Left ventricle myocardium inferior (tissue), 1 donor: ENCODE measurements at regions not wholly inside any gene's neighbourhood (a gene's known extent, or its start where the extent isn't known, plus 50 kb on each side); places are given as distances from the start of the nearest gene placed in this dataset.

Source experiments
- DNase-seq: peaks from one replicate; pipeline ENCODE4 v3.0.0-alpha.2; 2020
- H3K27ac ChIP-seq: fragments of 200-600 bp; replicated peaks from 2 replicates; pipeline ENCODE4 v1.8.0; 2021
- H3K27me3 ChIP-seq: fragments of 200-600 bp; 2 replicates; pipeline ENCODE4 v1.8.0; 2021; ENCODE audit warnings: low read depth
- H3K36me3 ChIP-seq: fragments of 200-600 bp; 2 replicates; pipeline ENCODE4 v1.8.0; 2021
- H3K4me1 ChIP-seq: fragments of 200-600 bp; 2 replicates; pipeline ENCODE4 v1.8.0; 2021
- H3K4me3 ChIP-seq: fragments of 200-600 bp; 2 replicates; pipeline ENCODE4 v1.8.0; 2021; ENCODE audit warnings: mild to moderate bottlenecking, moderate library complexity
- H3K9me3 ChIP-seq: fragments of 200-600 bp; replicated peaks from 2 replicates; pipeline ENCODE4 v1.8.0; 2021
- CTCF ChIP-seq: fragments of 200-600 bp; IDR thresholded peaks from 2 replicates; pipeline ENCODE4 v1.8.0; 2021; ENCODE audit warnings: antibody characterized with exemption, mild to moderate bottlenecking, borderline replicate concordance
- intact Hi-C: fragments of 100-400 bp; cut with micrococcal nuclease; formaldehyde crosslinking; loops from one replicate; pipeline ENCODE4 v1.11.0; 2022
- donor health status: DM: no; HTN: yes; CAD: no; lungs with severe emphysema.

GRCh38 chrX:38881066-38881465, 79.8 kb downstream of the MID1IP1 start:
- H3K4me1 ChIP-seq, result peaks cover 12% of the 10 kb centered on the region
- DNase-seq, result no peak
- intact Hi-C loops, result no loop called here
- no peak overlapping the region for H3K4me3 ChIP-seq
- no peaks in the 10 kb centered on the region for H3K36me3 ChIP-seq
- H3K27ac ChIP-seq, result no peak overlapping the region
- H3K27me3 ChIP-seq, result no peaks in the 10 kb centered on the region
- no peaks in the 10 kb centered on the region for H3K9me3 ChIP-seq
- no peak for TF ChIP-seq CTCF

DNA sequence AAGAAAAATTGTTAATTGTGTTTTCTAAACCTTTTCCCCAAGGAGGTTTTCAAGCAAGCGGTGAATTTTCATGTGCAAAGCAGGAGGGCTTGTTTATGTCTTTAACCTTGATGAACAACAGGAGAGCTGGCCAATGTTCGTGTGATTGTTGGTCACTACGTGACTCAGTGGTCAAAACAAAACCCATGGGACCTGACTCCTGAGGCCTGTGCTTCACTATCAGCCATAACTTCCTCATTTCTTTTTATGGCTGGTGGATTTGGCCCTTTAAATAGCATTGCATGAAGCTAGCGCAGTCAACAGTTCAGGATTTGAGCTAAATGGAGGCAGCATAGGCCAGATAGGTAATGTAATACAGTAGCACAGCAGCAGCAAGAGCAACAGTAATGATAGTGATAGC, 80.5 kb downstream of the MID1IP1 start:
- Histone ChIP-seq H3K27me3 (no peaks in the 10 kb centered on the region), H3K36me3 (no peaks in the 10 kb centered on the region), H3K9me3 (no peaks in the 10 kb centered on the region), H3K4me3 (no peak overlapping the region), H3K27ac (no peak overlapping the region), H3K4me1 (peaks cover 12% of the 10 kb centered on the region)
- no peak for TF ChIP-seq CTCF
- DNase-seq, result no peak
- intact Hi-C loops, result no loop called here

- Histone ChIP-seq H3K9me3 (no peaks in the 10 kb centered on the region), H3K36me3 (no peaks in the 10 kb centered on the region), H3K4me3 (no peak overlapping the region), H3K27ac (no peak overlapping the region), H3K27me3 (no peaks in the 10 kb centered on the region), H3K4me1 (peaks cover 12% of the 10 kb centered on the region)
- DNase-seq, result no peak
- TF ChIP-seq CTCF, result no peak
- intact Hi-C loops, result no loop called here
These were observed 81.8 kb downstream of the MID1IP1 start for GRCh38 chrX:38882894-38883626.

GRCh38 chrX:38886112-38886511, 84.9 kb downstream of the MID1IP1 start:
- H3K36me3 ChIP-seq, result no peaks in the 10 kb centered on the region
- TF ChIP-seq CTCF, result no peak
- H3K27me3 ChIP-seq, result no peaks in the 10 kb centered on the region
- intact Hi-C loops, result no loop called here
- H3K27ac ChIP-seq, result no peak overlapping the region
- no peak overlapping the region for H3K4me3 ChIP-seq
- H3K4me1 ChIP-seq, result no peaks in the 10 kb centered on the region
- DNase-seq, result no peak
- H3K9me3 ChIP-seq, result no peaks in the 10 kb centered on the region

- no peaks in the 10 kb centered on the region for H3K36me3 ChIP-seq
- no peaks in the 10 kb centered on the region for H3K27me3 ChIP-seq
- H3K4me1 ChIP-seq, result no peaks in the 10 kb centered on the region
- no peak for DNase-seq
- H3K27ac ChIP-seq, result no peak overlapping the region
- intact Hi-C loops, result no loop called here
- no peak overlapping the region for H3K4me3 ChIP-seq
- H3K9me3 ChIP-seq, result no peaks in the 10 kb centered on the region
- TF ChIP-seq CTCF, result no peak
These were observed 86.0 kb downstream of the MID1IP1 start for GRCh38 chrX:38887222-38887621.

GRCh38 chrX:38890326-38890725, 89.1 kb downstream of the MID1IP1 start:
- Histone ChIP-seq H3K4me3 (no peak overlapping the region), H3K27ac (no peak overlapping the region), H3K9me3 (no peaks in the 10 kb centered on the region), H3K36me3 (no peaks in the 10 kb centered on the region), H3K27me3 (no peaks in the 10 kb centered on the region), H3K4me1 (no peaks in the 10 kb centered on the region)
- no peak for TF ChIP-seq CTCF
- DNase-seq, result no peak
- intact Hi-C loops, result no loop called here
